Neuron (in vitro differentiated cells): ENCODE measurements at regions not wholly inside any gene's neighbourhood (a gene's known extent, or its start where the extent isn't known, plus 50 kb on each side); places are given as distances from the start of the nearest gene placed in this dataset.

ENCODE experiments used
- H2AFZ ChIP-seq: one replicate; pipeline ENCODE4 v1.6.1; 2013; ENCODE audit warnings: low read depth, mild to moderate bottlenecking, inconsistent platforms, low read length, moderate library complexity
- H3K27me3 ChIP-seq: one replicate; pipeline ENCODE4 v1.6.1; 2013; ENCODE audit warnings: low read length; ENCODE audit not compliant: insufficient read depth
- H3K36me3 ChIP-seq: one replicate; pipeline ENCODE4 v1.6.1; 2013; ENCODE audit warnings: low read length; ENCODE audit not compliant: insufficient read depth
- H3K4me1 ChIP-seq: one replicate; pipeline ENCODE4 v1.6.1; 2013; ENCODE audit warnings: low read length; ENCODE audit not compliant: insufficient read depth
- H3K4me3 ChIP-seq: 2 replicates; pipeline ENCODE4 v1.5.1; 2013; ENCODE audit warnings: mild to moderate bottlenecking, low read length, moderate library complexity
- H3K9me3 ChIP-seq: one replicate; pipeline ENCODE4 v1.6.1; 2013; ENCODE audit warnings: low read length

- Histone ChIP-seq H3K4me3 (no peak overlapping the region), H3K9me3 (peaks cover 3% of the 10 kb centered on the region), H3K4me1 (no peaks in the 10 kb centered on the region), H3K36me3 (no peaks in the 10 kb centered on the region), H3K27me3 (no peaks in the 10 kb centered on the region), H2AFZ (no peak overlapping the region)
Observed at GRCh38 chr1:38402230-38402815, 355.7 kb upstream of the POU3F1 start.

- Histone ChIP-seq H3K27me3 (no peaks in the 10 kb centered on the region), H2AFZ (no peak overlapping the region), H3K4me3 (no peak overlapping the region), H3K9me3 (peaks cover 2% of the 10 kb centered on the region), H3K4me1 (no peaks in the 10 kb centered on the region), H3K36me3 (no peaks in the 10 kb centered on the region)
Observed at GRCh38 chr1:38396606-38397005, 350.0 kb upstream of the POU3F1 start.

DNA sequence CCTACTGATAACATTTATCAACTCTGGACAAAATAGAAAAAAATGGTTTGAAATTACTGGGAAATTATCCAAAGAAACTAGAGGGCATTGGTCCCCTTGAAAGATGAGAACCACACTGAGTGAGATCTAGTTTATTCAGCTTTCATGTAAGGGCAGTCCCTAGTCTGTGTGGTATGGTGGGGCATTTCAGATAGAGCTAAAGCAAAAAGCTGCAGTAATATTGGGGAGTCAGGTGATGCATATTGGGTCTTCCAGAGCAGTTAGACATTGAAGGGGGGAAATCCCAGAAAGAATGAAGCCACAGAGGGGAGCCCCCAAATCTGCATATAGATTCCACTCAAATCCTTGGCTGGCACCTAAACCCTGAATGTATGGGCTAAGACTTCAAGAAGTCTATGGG lies 347.7 kb upstream of the POU3F1 start:
- no peaks in the 10 kb centered on the region for H3K27me3 ChIP-seq
- no peaks in the 10 kb centered on the region for H3K4me1 ChIP-seq
- H3K4me3 ChIP-seq, result no peak overlapping the region
- H2AFZ ChIP-seq, result no peak overlapping the region
- H3K36me3 ChIP-seq, result no peaks in the 10 kb centered on the region
- H3K9me3 ChIP-seq, result peaks cover 2% of the 10 kb centered on the region

GRCh38 chr1:38392861-38393260 lies 346.3 kb upstream of the POU3F1 start:
- no peak overlapping the region for H2AFZ ChIP-seq
- peaks cover 4% of the 10 kb centered on the region for H3K9me3 ChIP-seq
- H3K4me1 ChIP-seq, result no peaks in the 10 kb centered on the region
- H3K27me3 ChIP-seq, result no peaks in the 10 kb centered on the region
- no peak overlapping the region for H3K4me3 ChIP-seq
- no peaks in the 10 kb centered on the region for H3K36me3 ChIP-seq

- H3K36me3 ChIP-seq, result no peaks in the 10 kb centered on the region
- no peaks in the 10 kb centered on the region for H3K27me3 ChIP-seq
- H2AFZ ChIP-seq, result no peak overlapping the region
- no peaks in the 10 kb centered on the region for H3K9me3 ChIP-seq
- H3K4me1 ChIP-seq, result peaks cover 8% of the 10 kb centered on the region
- no peak overlapping the region for H3K4me3 ChIP-seq
Observed at GRCh38 chr1:38381256-38381655, 334.7 kb upstream of the POU3F1 start.

- Histone ChIP-seq H3K27me3 (no peaks in the 10 kb centered on the region), H3K4me3 (no peak overlapping the region), H3K4me1 (peaks cover 8% of the 10 kb centered on the region), H2AFZ (no peak overlapping the region), H3K9me3 (peaks cover 9% of the 10 kb centered on the region), H3K36me3 (no peaks in the 10 kb centered on the region)
Observed at GRCh38 chr1:38376577-38376976, 330.0 kb upstream of the POU3F1 start.

DNA sequence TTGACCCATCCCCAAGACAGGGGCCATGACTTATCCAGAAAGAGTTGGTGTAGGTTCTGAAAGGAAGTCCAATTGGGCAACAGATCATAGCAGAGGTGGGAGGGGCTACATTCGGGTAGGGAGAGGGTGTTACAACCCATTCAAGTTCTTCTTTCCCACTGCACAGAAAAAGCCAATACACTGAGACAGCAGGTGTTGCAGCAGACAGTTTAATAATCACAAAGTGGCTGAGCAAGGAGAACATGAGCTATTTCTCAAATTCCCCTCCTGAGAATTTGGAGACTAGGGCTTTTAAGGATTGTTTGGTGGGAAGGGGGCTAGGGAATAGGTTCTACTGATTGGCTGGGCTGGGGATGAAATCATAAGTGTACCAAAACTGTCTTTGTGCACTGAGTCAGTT lies 328.4 kb upstream of the POU3F1 start:
- H3K9me3 ChIP-seq, result peaks cover 9% of the 10 kb centered on the region
- no peaks in the 10 kb centered on the region for H3K27me3 ChIP-seq
- no peak overlapping the region for H3K4me3 ChIP-seq
- peaks cover 15% of the 10 kb centered on the region for H3K4me1 ChIP-seq
- no peak overlapping the region for H2AFZ ChIP-seq
- H3K36me3 ChIP-seq, result no peaks in the 10 kb centered on the region

DNA sequence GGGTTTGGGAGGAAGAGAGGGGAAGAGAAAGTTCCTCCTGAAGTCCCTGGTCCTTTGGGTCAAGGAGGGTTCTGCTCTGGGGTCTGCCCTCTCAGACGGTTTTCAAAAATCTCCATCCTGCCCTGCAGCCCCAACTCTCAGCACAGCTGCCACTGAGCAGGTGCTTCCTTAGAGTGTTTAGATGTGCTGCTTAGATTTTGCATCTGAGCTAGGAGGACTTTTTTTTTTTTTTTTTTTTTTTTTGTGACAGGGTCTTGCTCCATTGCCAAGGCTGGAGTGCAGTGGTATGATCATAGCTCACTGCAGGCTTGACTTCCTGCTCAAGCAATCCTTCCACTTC lies 324.9 kb upstream of the POU3F1 start:
- Histone ChIP-seq H3K4me3 (no peak overlapping the region), H3K9me3 (peaks cover 11% of the 10 kb centered on the region), H3K4me1 (peaks cover 7% of the 10 kb centered on the region), H2AFZ (no peak overlapping the region), H3K36me3 (no peaks in the 10 kb centered on the region), H3K27me3 (no peaks in the 10 kb centered on the region)

DNA sequence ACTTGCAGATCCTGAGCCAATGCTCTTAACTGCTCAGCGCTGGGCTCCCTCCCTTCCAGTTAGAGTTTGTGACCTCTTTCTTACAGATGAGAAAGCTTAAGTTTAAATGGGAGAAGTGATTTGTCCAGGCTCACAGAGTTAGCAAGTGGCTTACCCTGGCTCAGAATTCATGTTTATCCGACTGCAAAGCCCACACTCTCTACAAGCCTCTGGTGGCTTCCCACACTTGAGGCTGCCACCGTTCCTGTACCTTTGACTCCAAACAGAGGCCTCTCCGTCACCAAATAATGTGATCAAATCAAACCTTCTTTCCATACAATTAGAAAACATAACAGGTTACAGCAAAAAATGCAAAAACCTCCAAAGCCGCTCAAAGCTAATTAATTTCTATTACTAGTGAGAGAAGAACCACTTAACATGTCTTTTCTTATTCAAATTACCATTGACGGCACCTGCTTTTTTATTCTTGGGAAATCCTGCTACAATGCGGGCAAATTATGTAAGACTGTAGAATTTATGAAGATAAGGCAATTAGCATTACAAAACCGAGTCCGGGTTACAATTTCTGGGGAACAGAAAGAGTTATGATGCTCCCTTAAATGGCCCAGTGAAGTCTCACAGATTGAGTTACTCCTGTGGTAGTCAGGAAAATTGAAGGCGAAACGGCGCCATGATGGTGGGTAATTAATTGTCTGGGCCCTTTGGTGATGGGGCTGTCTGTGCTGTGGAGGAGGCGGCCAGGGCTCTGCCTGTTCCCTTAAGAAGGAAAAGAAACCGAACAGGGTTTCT lies 324.3 kb upstream of the POU3F1 start:
- no peak overlapping the region for H2AFZ ChIP-seq
- no peaks in the 10 kb centered on the region for H3K36me3 ChIP-seq
- no peaks in the 10 kb centered on the region for H3K27me3 ChIP-seq
- H3K9me3 ChIP-seq, result peaks cover 11% of the 10 kb centered on the region
- peaks cover 7% of the 10 kb centered on the region for H3K4me1 ChIP-seq
- no peak overlapping the region for H3K4me3 ChIP-seq

- Histone ChIP-seq H3K4me3 (no peak overlapping the region), H3K36me3 (no peaks in the 10 kb centered on the region), H2AFZ (no peak overlapping the region), H3K9me3 (peaks cover 2% of the 10 kb centered on the region), H3K27me3 (no peaks in the 10 kb centered on the region), H3K4me1 (no peaks in the 10 kb centered on the region)
Observed at GRCh38 chr1:38365242-38365641, 318.6 kb upstream of the POU3F1 start.

DNA sequence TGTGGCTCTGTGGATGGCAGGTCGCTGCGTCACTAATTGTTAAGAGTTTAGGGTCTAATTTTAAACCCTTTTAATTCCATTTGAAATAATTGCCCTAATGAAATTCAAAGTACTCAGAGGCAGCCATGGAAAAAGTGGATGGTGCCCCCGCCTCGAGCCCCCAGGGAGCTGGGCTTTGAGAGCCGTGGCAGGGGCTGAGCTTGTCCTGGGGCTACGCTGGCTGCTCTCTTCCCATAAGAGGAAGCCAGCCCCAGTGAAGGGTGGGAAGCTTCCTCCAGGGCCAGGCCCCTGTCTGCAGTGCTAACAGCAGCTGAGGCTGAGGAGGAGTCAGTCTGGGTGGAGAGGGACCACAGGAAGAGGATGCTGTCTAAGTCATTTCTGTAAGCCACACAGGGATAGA lies 315.0 kb upstream of the POU3F1 start:
- H3K27me3 ChIP-seq, result no peaks in the 10 kb centered on the region

GRCh38 chr1:38360807-38361206 lies 314.2 kb upstream of the POU3F1 start:
- Histone ChIP-seq H3K36me3 (no peaks in the 10 kb centered on the region), H3K9me3 (no peaks in the 10 kb centered on the region), H2AFZ (no peak overlapping the region), H3K27me3 (no peaks in the 10 kb centered on the region), H3K4me3 (no peak overlapping the region), H3K4me1 (no peaks in the 10 kb centered on the region)

More for the DNA sequence above, 315.0 kb upstream of the POU3F1 start:
- no peaks in the 10 kb centered on the region for H3K4me1 ChIP-seq
- no peaks in the 10 kb centered on the region for H3K9me3 ChIP-seq
- H3K4me3 ChIP-seq, result no peak overlapping the region
- no peak overlapping the region for H2AFZ ChIP-seq
- no peaks in the 10 kb centered on the region for H3K36me3 ChIP-seq

DNA sequence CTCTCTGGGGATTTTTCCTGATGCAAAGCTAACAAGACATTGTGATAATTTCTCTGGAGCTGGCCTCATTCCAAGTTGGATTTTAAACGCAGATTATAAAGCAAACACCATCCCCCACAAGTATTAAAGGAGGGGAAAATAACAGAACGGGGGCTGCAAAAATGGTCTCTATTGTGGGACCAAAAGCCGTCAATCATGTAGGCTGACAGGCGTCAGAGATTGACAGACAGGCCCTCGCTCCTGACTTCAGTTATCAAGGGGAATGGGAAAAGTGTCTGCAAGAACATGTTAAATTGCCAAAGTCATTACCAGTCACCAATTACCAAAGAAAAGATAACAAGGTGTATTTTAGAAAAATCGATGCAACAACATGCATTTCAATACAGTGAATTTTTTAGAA lies 307.4 kb upstream of the POU3F1 start:
- H3K27me3 ChIP-seq, result no peaks in the 10 kb centered on the region
- no peak overlapping the region for H2AFZ ChIP-seq
- H3K9me3 ChIP-seq, result no peaks in the 10 kb centered on the region
- H3K4me1 ChIP-seq, result peaks cover 5% of the 10 kb centered on the region
- H3K4me3 ChIP-seq, result no peak overlapping the region
- no peaks in the 10 kb centered on the region for H3K36me3 ChIP-seq

DNA sequence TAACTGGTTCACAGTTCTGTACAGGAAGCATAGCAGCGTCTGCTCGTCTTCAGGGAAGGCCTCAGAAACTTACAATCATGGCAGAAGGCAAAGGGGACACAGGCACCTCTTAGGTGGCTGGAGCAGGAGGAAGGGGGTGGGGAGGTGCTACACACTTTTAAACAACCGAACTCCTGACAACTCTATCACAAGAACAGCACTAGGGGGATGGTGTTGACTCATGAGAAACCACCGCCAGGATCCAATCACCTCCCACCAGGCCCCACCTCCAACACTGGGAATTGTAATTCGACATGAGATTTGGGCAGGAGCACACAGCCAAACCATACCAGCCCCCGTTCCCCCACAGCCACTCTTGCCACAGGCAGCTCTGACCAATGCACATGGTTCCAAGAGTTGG lies 306.3 kb upstream of the POU3F1 start:
- H3K27me3 ChIP-seq, result no peaks in the 10 kb centered on the region
- no peak overlapping the region for H3K4me3 ChIP-seq
- no peaks in the 10 kb centered on the region for H3K36me3 ChIP-seq
- peaks cover 3% of the 10 kb centered on the region for H3K9me3 ChIP-seq
- H2AFZ ChIP-seq, result no peak overlapping the region
- H3K4me1 ChIP-seq, result peaks cover 5% of the 10 kb centered on the region
